ENCODE measurements at regions not wholly inside any gene's neighbourhood (a gene's known extent, or its start where the extent isn't known, plus 50 kb on each side); places are given as distances from the start of the nearest gene placed in this dataset.
"Not testable (repeated sequence)": the region's sequence is repeated elsewhere in the genome, so short reads cannot be mapped to it uniquely, and the experiment has no call there.

- DNase-seq (ENCODE audit: low spot score), result no peak
Measured at GRCh38 chr20:4469910-4470309, 216.3 kb upstream of the PRNP start.

GRCh38 chr20:4468114-4468513 lies 218.1 kb upstream of the PRNP start:
- no peak for DNase-seq (ENCODE audit: low spot score)

DNA sequence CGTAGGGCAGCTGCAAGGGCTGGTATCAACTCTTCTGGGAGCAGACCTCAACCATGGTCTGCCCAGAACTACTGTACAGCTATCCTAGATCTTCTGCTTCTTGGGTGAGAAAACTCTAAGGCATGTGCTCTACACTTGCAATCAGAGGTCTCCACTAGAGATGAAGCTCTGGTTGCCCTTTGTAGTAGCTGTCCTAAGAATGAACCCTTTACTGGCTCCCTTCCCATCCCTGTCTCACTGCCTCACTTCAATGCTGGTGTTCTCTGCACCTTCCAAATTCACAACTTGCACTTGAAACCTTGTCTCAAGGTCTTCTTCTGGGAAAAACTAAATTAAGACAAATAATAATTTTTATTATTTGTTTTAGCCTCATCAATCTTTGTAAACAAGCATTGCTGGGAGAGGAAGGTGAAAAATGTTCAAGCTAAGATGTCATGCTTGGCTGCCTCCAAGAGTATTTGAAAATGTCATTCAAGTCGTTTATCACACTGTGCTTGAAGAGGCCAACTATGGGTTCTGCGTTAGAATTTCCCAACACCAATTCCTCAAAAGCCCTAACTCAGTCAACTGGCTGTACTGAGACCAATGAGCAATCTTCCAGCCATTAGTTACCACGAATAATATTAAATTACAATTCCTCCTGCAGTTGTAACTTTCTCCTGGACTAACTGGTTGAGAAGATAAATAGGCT lies 216.9 kb upstream of the ADRA1D start:
- DNase-seq (ENCODE audit: low spot score), result no peak

DNA sequence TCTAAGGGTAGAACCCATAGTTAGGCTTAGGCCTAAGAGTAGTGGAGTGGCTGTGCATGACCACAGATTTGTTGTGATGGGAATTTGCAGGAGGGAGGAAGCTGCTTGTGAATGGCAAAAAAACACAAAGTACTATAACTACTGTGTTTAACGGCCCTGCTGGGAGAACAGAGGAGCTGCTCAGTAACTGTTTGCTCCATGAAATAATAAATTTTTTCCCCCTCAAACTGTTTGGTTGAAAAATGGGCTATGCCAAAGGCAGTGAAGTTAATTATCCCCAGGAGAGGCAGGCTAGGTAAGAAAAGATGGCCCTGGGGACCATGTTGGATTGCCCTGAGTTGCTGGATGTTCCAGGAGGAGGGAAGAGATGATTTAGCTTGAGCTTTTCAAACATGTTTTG lies 216.1 kb upstream of the ADRA1D start:
- no peak for DNase-seq (ENCODE audit: low spot score)

- not testable (repeated sequence) for DNase-seq (ENCODE audit: low spot score)
Measured at GRCh38 chr20:4462801-4463200, 213.7 kb upstream of the ADRA1D start.

DNA sequence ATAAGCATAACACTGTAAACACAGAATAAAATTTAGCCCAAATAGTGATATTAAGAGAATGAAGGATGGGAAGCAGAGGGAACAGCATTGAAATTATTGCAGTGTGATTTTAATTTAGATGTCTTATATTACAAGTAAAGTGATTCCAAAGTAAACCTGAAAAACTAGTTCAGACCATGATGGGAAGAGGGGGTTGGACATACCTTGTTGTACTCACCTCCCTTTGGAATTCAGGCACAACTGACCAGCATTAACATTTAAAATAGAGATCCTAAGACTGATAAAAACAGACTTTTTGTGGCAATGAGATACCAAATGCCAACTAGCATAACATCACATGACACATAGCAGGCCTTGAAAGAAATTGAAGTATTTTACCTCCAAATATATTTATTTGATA lies 210.0 kb upstream of the ADRA1D start:
- no peak for DNase-seq (ENCODE audit: low spot score)

- no peak for DNase-seq (ENCODE audit: low spot score)
Measured at GRCh38 chr20:4457566-4458543, 208.8 kb upstream of the ADRA1D start.

- no peak for DNase-seq (ENCODE audit: low spot score)
Measured at GRCh38 chr20:4455996-4456395, 206.9 kb upstream of the ADRA1D start.

GRCh38 chr20:4455301-4455701 lies 206.2 kb upstream of the ADRA1D start:
- DNase-seq (ENCODE audit: low spot score), result no peak

DNA sequence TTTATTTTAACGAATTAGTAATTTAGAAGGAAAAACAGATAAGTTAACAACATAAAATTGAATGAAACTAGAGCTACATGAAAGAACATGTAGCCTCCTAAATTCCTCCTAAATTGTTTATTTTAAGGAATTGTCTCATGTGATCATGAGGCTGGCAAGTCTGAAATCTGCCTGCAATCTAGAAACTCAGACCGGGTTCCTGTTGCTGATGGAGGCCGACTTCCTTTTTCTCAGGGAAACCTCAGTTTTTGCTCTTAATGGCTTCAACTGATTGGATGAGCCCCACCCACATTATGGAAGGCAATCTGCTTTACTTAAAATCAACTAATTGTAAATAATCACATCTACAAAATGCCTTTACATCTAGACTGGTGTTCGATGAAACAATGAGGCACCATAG lies 205.0 kb upstream of the ADRA1D start:
- DNase-seq (ENCODE audit: low spot score), result no peak

DNA sequence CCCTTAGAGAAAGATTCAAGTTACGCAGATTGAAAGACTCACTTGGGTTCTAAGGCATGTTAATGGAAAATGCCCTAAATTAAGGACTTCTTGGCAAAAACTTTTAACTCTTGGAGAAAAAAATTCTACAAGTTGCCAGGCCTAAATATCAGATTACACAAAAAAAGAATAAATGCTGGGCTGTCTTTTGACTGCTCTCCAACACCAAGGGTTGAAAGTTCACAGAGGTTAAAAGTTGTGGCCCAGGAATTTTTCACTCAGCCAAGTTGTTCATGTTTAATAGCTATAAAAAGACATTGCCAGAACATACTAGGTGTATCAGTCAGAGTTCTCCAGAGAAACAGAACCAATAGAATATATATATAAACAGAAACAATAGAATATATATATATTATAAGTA lies 204.3 kb upstream of the ADRA1D start:
- no peak for DNase-seq (ENCODE audit: low spot score)

DNA sequence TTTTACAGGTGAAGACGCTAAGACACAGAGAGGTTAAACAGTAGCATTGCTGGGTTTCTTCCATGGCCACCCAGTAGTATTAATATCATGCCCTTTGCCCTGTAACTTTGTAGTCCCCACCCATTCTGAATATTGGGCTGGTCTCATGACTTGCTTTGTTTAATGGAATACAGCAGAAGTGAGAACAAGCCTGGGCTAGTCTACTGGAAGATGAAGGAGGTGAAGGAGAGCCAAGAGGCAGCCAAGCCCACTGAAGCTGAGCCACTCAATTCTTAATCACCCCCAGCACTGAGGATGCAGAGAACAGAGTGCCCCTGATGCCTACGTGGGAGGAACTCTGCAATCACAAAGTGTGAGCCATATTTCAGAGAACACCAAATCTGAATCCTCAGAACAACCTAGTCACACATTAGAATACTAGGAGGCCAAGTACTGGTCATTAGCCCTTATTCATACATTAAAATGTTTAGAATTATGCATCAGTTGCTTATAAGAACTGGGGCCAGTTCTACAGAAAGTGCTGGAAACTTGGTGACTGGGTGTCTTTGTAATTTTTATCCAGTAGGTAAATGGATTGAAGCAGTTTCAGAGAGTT lies 202.5 kb upstream of the ADRA1D start:
- DNase-seq (ENCODE audit: low spot score), result no peak

- no peak for DNase-seq (ENCODE audit: low spot score)
Measured at GRCh38 chr20:4449957-4450715, 201.0 kb upstream of the ADRA1D start.

DNA sequence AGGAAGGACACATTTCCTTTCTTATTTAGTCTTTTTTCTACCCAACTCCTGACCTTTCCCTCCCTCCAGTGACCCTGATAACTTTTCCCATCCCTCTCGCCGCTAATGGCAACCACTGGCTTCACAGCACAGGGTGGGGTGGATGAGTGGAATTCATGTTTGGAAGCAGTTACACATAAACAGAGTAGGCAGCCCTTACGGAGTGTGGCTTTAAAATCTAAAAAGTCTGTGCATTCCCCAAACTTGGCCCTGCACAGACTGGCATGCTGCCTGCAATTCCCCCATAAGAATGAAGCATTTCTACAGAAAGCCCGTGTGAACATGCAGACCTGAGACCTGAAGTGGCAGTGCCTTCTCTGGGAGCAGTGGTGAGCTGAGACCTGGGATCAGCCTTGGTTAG lies 196.7 kb upstream of the ADRA1D start:
- DNase-seq (ENCODE audit: low spot score), result no peak

- no peak for DNase-seq (ENCODE audit: low spot score)
Measured at GRCh38 chr20:4445331-4445730, 196.2 kb upstream of the ADRA1D start.

GRCh38 chr20:4444404-4444803 lies 195.3 kb upstream of the ADRA1D start:
- no peak for DNase-seq (ENCODE audit: low spot score)

DNA sequence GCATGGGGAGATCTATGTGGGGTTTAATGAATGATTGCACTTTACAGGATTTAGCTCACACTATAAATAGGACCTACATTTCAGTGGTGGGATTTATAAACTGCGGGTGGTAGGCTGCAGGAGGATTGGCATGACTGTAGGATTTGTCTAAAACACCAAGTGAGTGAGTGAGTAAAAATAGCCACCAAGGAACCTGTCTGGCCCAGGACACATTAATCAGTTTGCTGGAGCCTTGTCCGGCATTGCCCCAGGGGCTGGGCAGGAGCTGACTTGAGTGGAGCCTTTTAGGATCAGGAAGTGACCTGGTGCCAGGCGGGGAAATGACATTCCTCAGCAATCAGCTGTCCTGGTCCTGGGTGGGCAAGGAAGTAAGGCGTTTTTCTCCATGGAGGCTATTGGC lies 193.9 kb upstream of the ADRA1D start:
- DNase-seq (ENCODE audit: low spot score), result no peak

DNA sequence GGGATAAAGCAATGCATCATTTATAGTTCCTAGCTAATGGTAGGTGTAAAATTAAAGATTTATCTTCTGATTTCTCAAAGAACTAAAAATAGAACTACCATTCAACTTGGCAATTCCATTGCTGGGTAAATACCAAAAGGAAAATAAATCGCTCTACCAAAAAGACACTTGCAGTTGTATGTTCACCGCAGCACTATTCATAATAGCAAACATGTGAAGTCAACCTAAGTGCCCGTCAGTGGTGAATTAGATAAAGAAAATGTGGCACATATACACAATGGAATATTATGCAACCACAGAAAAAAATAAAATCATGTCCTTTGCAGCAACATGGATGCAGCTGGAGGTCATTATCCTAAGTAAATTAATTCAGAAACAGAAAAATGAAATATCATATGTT lies 192.8 kb upstream of the ADRA1D start:
- DNase-seq (ENCODE audit: low spot score), result no peak

DNA sequence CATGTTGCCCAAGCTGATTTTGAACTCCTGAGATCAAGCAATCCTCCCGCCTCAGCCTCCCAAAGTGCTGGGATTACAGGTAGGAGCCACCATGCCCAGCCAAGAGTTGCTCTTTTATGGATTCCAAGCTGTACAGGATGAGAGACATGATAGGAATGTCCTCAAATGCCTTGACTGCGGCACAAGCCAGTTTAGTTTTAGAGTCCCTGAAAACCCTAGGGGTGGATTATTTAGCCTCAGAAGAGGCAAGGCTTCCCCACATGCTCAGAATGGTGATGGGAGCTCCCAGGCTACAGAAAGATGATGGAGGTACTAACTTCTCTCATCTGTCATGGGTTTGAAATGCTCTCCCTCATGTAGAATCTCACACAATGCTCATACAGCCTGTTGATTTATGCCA lies 192.1 kb upstream of the ADRA1D start:
- DNase-seq (ENCODE audit: low spot score), result no peak

GRCh38 chr20:4439461-4439860 lies 190.4 kb upstream of the ADRA1D start:
- DNase-seq (ENCODE audit: low spot score), result no peak

DNA sequence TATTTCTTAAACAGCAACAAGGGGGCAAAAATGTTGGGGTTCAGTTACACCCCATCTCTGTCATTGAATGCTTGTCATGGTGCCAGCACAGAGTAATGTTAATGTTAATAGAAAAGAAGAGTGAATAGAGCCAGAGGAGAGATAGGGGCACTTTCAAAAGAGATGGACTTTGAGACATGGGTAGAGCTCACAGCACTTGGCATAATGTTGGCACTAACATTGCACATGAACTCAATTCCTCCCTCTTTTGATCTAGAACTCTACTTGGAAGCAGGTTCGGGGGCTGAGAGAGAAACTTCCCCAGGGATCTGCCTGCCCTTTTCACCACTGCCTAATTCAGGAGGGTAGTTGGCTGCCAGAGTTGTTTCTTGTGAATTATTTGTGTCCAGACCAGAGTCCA lies 188.0 kb upstream of the ADRA1D start:
- no peak for DNase-seq (ENCODE audit: low spot score)

Measured in ureter (tissue), 1 donor.